Vagina (tissue), 2 donors: ENCODE measurements at regions not wholly inside any gene's neighbourhood (a gene's known extent, or its start where the extent isn't known, plus 50 kb on each side); places are given as distances from the start of the nearest gene placed in this dataset.

Experiments
- CTCF ChIP-seq, 3 experiments: fragments of 450-650 bp in 2 of 3; fragments of 200-600 bp in 1 of 3; sonication (generic) in 1 of 3; IDR thresholded peaks; one replicate each; pipeline ENCODE4 v1.5.1; 2017 to 2019; ENCODE audit warnings: antibody characterized with exemption in 3 of 3, mild to moderate bottlenecking in 2 of 3, moderate library complexity in 2 of 3
- POLR2A ChIP-seq, 2 donors: fragments of 450-650 bp; IDR thresholded peaks; one replicate each; pipeline ENCODE4 v1.6.1; 2017; ENCODE audit warnings: antibody characterized with exemption in 2 of 2, mild to moderate bottlenecking in 2 of 2, moderate library complexity in 2 of 2
- POLR2AphosphoS5 ChIP-seq, 2 donors: sonication (generic); formaldehyde crosslinking; IDR thresholded peaks; one replicate each; pipeline ENCODE4 v1.9.0; 2017; ENCODE audit warnings: antibody characterized with exemption in 2 of 2, mild to moderate bottlenecking in 2 of 2, low read depth in 1 of 2; ENCODE audit not compliant: insufficient read depth in 1 of 2

- TF ChIP-seq CTCF (IDR thresholded peaks at IDR 0.05) (no peak), POLR2A (IDR thresholded peaks at IDR 0.05) (no peak), POLR2AphosphoS5 (IDR thresholded peaks at IDR 0.05; ENCODE audit: insufficient read depth in 1 of 2, low read depth in 1 of 2) (no peak)
Measured at GRCh38 chr9:105950448-105950847, 256.1 kb downstream of the TMEM38B start.
